CD14-positive monocyte (primary cell): ENCODE measurements at regions not wholly inside any gene's neighbourhood (a gene's known extent, or its start where the extent isn't known, plus 50 kb on each side); places are given as distances from the start of the nearest gene placed in this dataset.

Experiments used
- DNase-seq, 3 donors: peaks; one replicate each; pipeline ENCODE4 v3.0.0-alpha.2; 2011 to 2022
- H2AFZ ChIP-seq: 2 replicates; pipeline ENCODE4 v1.6.0; 2012; ENCODE audit warnings: mild to moderate bottlenecking, low read depth, low read length, inconsistent platforms; ENCODE audit not compliant: insufficient read depth, poor library complexity, severe bottlenecking
- H3K27ac ChIP-seq, 2 donors: 1 replicate in 1 of 2; 2 replicates in 1 of 2; pipeline ENCODE4 v1.5.1; 2012 to 2013; ENCODE audit warnings: low read length in 2 of 2, control low read depth in 1 of 2, inconsistent platforms in 1 of 2, low read depth in 1 of 2, mild to moderate bottlenecking in 1 of 2
- H3K27me3 ChIP-seq, 2 donors: one replicate each; pipeline versions ENCODE4 v1.6.0 to v1.6.1; 2011 to 2013; ENCODE audit warnings: low read length in 2 of 2; ENCODE audit not compliant: control insufficient read depth in 2 of 2, insufficient read depth in 2 of 2
- H3K36me3 ChIP-seq, 2 donors: replicated peaks in 1 of 2; 1 replicate in 1 of 2; 2 replicates in 1 of 2; pipeline versions ENCODE4 v1.5.1 to v1.6.1; 2012 to 2013; ENCODE audit warnings: low read length in 2 of 2, control low read depth in 1 of 2, inconsistent platforms in 1 of 2, mild to moderate bottlenecking in 1 of 2; ENCODE audit not compliant: insufficient read depth in 2 of 2, control insufficient read depth in 1 of 2
- H3K4me1 ChIP-seq, 2 donors: 1 replicate in 1 of 2; 2 replicates in 1 of 2; pipeline versions ENCODE4 v1.5.1 to v1.6.1; 2012 to 2013; ENCODE audit warnings: low read length in 2 of 2, control low read depth in 1 of 2, inconsistent platforms in 1 of 2, mild to moderate bottlenecking in 1 of 2, moderate library complexity in 1 of 2; ENCODE audit not compliant: insufficient read depth in 2 of 2, control insufficient read depth in 1 of 2
- H3K4me2 ChIP-seq: replicated peaks from 2 replicates; pipeline ENCODE3; 2012; ENCODE audit warnings: low read length, moderate library complexity, mild to moderate bottlenecking; ENCODE audit not compliant: poor library complexity, severe bottlenecking; ENCODE audit errors: extremely low read depth
- H3K4me3 ChIP-seq, 3 experiments: fragments of 200-600 bp in 1 of 3; sonication (generic) in 1 of 3; replicated peaks in 1 of 3; 1 replicate in 2 of 3; 2 replicates in 1 of 3; pipeline ENCODE4 v1.5.1; 2011 to 2013; ENCODE audit warnings: low read length in 3 of 3, mild to moderate bottlenecking in 3 of 3, control low read depth in 2 of 3, low read depth in 2 of 3, inconsistent platforms in 1 of 3, moderate library complexity in 1 of 3
- H3K79me2 ChIP-seq: 2 replicates; pipeline ENCODE4 v1.6.0; 2012; ENCODE audit warnings: mild to moderate bottlenecking, control low read depth, inconsistent platforms, low read length, moderate library complexity; ENCODE audit not compliant: insufficient read depth
- H3K9ac ChIP-seq: 2 replicates; pipeline ENCODE4 v1.6.0; 2017; ENCODE audit warnings: low read length, mild to moderate bottlenecking; ENCODE audit not compliant: insufficient read depth, poor library complexity, severe bottlenecking
- H3K9me3 ChIP-seq, 2 donors: replicated peaks in 1 of 2; 1 replicate in 1 of 2; 2 replicates in 1 of 2; pipeline versions ENCODE4 v1.5.1 to v1.6.1; 2012 to 2013; ENCODE audit warnings: low read length in 2 of 2, control low read depth in 1 of 2; ENCODE audit not compliant: control insufficient read depth in 1 of 2, insufficient read depth in 1 of 2
- H4K20me1 ChIP-seq: 2 replicates; pipeline ENCODE4 v1.6.0; 2012; ENCODE audit warnings: mild to moderate bottlenecking, low read length, control low read depth, moderate library complexity; ENCODE audit not compliant: insufficient read depth
- H3K27ac Mint-ChIP-seq, 7 donors: one replicate each; pipeline ENCODE4 v1.8.0; 2020; ENCODE audit warnings: mild to moderate bottlenecking in 7 of 7, mixed read lengths in 7 of 7, moderate library complexity in 6 of 7, inconsistent platforms in 2 of 7
- H3K27me3 Mint-ChIP-seq, 3 donors: one replicate each; pipeline ENCODE4 v1.8.0; 2021 to 2022; ENCODE audit warnings: low read depth in 3 of 3, mild to moderate bottlenecking in 3 of 3, mixed read lengths in 3 of 3, moderate library complexity in 3 of 3, inconsistent platforms in 1 of 3
- H3K36me3 Mint-ChIP-seq, 2 donors: one replicate each; pipeline ENCODE4 v1.8.0; 2020; ENCODE audit warnings: mixed read lengths in 2 of 2, inconsistent platforms in 1 of 2, mild to moderate bottlenecking in 1 of 2
- H3K4me1 Mint-ChIP-seq: one replicate; pipeline ENCODE4 v1.8.0; 2020; ENCODE audit warnings: mild to moderate bottlenecking, mixed read lengths
- H3K4me3 Mint-ChIP-seq, 2 donors: one replicate each; pipeline ENCODE4 v1.8.0; 2020; ENCODE audit warnings: mild to moderate bottlenecking in 2 of 2, mixed read lengths in 2 of 2, moderate library complexity in 1 of 2
- H3K9me3 Mint-ChIP-seq, 7 donors: one replicate each; pipeline ENCODE4 v1.8.0; 2020 to 2022; ENCODE audit warnings: mixed read lengths in 7 of 7, mild to moderate bottlenecking in 6 of 7, moderate library complexity in 6 of 7, inconsistent platforms in 2 of 7
- WGBS: methylation state at CpG from one replicate; pipeline ENCODE4 v1.1.5; 2013; ENCODE audit warnings: missing lambda C conversion rate; ENCODE audit not compliant: insufficient coverage; 5-methylcytosine and 5-hydroxymethylcytosine counted together
- intact Hi-C, 2 donors: fragments of 100-400 bp; cut with micrococcal nuclease; formaldehyde crosslinking; loops; one replicate each; pipeline versions ENCODE4 v1.15.0 to v1.15.1; 2023
- TF ChIP-seq, protein P1 (sequence below): fragments of 200-600 bp; IDR thresholded peaks from one replicate; pipeline ENCODE4 v1.8.0; 2022; ENCODE audit warnings: antibody characterized with exemption, mild to moderate bottlenecking

DNA sequence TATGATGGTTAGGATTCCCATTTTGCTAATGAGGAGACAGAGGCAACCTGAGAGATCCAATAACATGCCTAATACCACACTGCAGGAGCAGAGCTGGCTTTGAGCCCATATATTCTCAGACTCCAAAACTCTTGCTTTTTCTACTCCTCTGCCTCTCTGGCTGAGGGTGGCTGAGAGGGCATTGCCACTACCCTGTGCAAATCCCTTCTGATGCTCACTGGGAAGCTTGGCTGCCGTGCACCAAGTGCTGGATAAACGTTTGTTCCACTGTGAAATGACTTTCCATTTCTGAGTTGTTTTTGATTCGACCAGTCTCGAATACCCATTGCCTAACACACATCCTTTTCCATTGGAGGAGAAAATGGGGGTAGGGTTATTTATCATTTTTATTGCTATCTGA, 123.1 kb upstream of the SORCS3 start:
- H3K9me3 ChIP-seq = no peaks in the 10 kb centered on the region
- H3K4me3 Mint-ChIP-seq = no peak overlapping the region
- H3K27ac ChIP-seq = no peak overlapping the region
- H3K36me3 Mint-ChIP-seq = no peaks in the 10 kb centered on the region
- TF ChIP-seq, protein P1, sequence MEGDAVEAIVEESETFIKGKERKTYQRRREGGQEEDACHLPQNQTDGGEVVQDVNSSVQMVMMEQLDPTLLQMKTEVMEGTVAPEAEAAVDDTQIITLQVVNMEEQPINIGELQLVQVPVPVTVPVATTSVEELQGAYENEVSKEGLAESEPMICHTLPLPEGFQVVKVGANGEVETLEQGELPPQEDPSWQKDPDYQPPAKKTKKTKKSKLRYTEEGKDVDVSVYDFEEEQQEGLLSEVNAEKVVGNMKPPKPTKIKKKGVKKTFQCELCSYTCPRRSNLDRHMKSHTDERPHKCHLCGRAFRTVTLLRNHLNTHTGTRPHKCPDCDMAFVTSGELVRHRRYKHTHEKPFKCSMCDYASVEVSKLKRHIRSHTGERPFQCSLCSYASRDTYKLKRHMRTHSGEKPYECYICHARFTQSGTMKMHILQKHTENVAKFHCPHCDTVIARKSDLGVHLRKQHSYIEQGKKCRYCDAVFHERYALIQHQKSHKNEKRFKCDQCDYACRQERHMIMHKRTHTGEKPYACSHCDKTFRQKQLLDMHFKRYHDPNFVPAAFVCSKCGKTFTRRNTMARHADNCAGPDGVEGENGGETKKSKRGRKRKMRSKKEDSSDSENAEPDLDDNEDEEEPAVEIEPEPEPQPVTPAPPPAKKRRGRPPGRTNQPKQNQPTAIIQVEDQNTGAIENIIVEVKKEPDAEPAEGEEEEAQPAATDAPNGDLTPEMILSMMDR = no peak
- H3K27me3 ChIP-seq = no peaks in the 10 kb centered on the region
- no peaks in the 10 kb centered on the region for H3K4me1 ChIP-seq
- H3K9ac ChIP-seq = no peak overlapping the region
- no peak overlapping the region for H3K4me3 ChIP-seq
- no peaks in the 10 kb centered on the region for H3K79me2 ChIP-seq
- DNase-seq = no peak
- peaks cover 0 to 1% (median 0%) of the 10 kb centered on the region in 7 donors for H3K9me3 Mint-ChIP-seq
- intact Hi-C loops = no loop called here
- no peak overlapping the region for H3K27ac Mint-ChIP-seq
- WGBS = no CpG with 5 or more reads among the region's 4 CpGs
- H4K20me1 ChIP-seq = no peaks in the 10 kb centered on the region
- no peak overlapping the region for H3K4me2 ChIP-seq
- peaks cover 6% of the 10 kb centered on the region for H3K4me1 Mint-ChIP-seq
- H3K27me3 Mint-ChIP-seq = peaks cover 6 to 11% (median 8%) of the 10 kb centered on the region in 3 donors
- H2AFZ ChIP-seq = no peak overlapping the region
- H3K36me3 ChIP-seq = no peaks in the 10 kb centered on the region

DNA sequence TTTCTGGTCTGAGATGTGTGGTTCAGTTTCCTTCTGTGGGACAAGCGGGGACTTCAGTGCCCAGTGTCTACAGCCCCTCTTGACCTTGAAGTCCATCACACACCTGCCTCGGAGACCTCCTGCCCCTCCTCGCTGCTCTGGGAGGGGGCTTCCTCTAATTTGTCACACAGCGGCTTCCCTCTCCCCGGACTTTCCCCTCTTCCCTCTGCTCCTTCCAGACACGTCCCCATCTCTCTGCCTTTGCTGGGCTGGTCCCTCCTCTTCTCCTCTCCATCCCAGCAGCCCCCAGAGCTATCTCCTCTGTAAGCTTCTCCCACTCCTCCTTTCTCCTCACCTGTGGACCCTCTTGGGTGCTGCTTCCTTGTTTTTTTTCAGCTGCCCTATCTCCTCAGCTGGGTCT, 122.2 kb upstream of the SORCS3 start:
- peaks cover 6 to 11% (median 8%) of the 10 kb centered on the region in 3 donors for H3K27me3 Mint-ChIP-seq
- no peak for DNase-seq
- no peak overlapping the region for H3K4me3 ChIP-seq
- no peak overlapping the region for H3K9ac ChIP-seq
- H4K20me1 ChIP-seq = no peaks in the 10 kb centered on the region
- H3K27me3 ChIP-seq = no peaks in the 10 kb centered on the region
- H2AFZ ChIP-seq = no peak overlapping the region
- intact Hi-C loops = no loop called here
- H3K4me2 ChIP-seq = no peak overlapping the region
- 79% methylated on average over 4 of the region's 6 CpGs for WGBS
- no peaks in the 10 kb centered on the region for H3K36me3 Mint-ChIP-seq
- H3K9me3 Mint-ChIP-seq = peaks cover 0 to 1% (median 0%) of the 10 kb centered on the region in 7 donors
- H3K9me3 ChIP-seq = no peaks in the 10 kb centered on the region
- H3K27ac Mint-ChIP-seq = no peak overlapping the region
- H3K36me3 ChIP-seq = no peaks in the 10 kb centered on the region
- no peaks in the 10 kb centered on the region for H3K4me1 ChIP-seq
- TF ChIP-seq, protein P1 = no peak
- H3K4me3 Mint-ChIP-seq = no peak overlapping the region
- H3K27ac ChIP-seq = no peak overlapping the region
- H3K4me1 Mint-ChIP-seq = peaks cover 6% of the 10 kb centered on the region
- H3K79me2 ChIP-seq = no peaks in the 10 kb centered on the region
